BE2C (cell line): ENCODE measurements at regions not wholly inside any gene's neighbourhood (a gene's known extent, or its start where the extent isn't known, plus 50 kb on each side); places are given as distances from the start of the nearest gene placed in this dataset.

ENCODE experiments used
- DNase-seq: peaks from one replicate; pipeline ENCODE4 v3.0.0-alpha.2; 2020
- H3K27me3 ChIP-seq: fragments of 250-450 bp; sonication (Bioruptor Pico); 2 replicates; pipeline ENCODE4 v1.5.1; 2020; ENCODE audit warnings: mild to moderate bottlenecking
- H3K36me3 ChIP-seq: fragments of 250-450 bp; sonication (Bioruptor Pico); 2 replicates; pipeline ENCODE4 v1.5.1; 2020; ENCODE audit warnings: mild to moderate bottlenecking
- H3K4me1 ChIP-seq: fragments of 250-450 bp; sonication (Bioruptor Pico); 2 replicates; pipeline ENCODE4 v1.5.1; 2020
- H3K4me3 ChIP-seq: 2 replicates; pipeline ENCODE4 v1.5.1; 2011; ENCODE audit warnings: low read depth, low read length
- H3K9me3 ChIP-seq: fragments of 250-450 bp; sonication (Bioruptor Pico); 2 replicates; pipeline ENCODE4 v1.5.1; 2020
- TF ChIP-seq, protein P1 (sequence below): IDR thresholded peaks from 2 replicates; pipeline ENCODE4 v1.5.1; 2012; ENCODE audit warnings: mild to moderate bottlenecking, low read depth, low read length

DNA sequence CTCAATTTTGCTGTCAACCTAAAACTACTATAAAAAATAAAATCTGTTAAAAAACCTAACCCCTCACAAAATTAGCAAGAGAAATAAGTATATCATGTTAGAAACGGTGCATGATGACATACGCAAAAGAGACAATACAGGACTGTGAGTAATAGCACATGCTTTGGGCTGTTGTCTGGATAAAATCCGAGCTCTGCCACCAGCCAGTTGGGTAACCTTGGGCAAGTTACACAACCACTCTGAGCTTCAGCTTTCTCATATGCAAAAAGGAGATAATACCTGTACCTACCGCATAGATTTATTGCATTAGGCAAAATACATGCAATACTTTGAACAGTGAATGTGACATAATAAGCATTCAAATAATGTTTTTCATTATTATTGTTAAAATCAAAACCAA is 481.7 kb downstream of the TLE1 start:
- no peak for DNase-seq
- H3K4me1 ChIP-seq, result no peaks in the 10 kb centered on the region
- no peaks in the 10 kb centered on the region for H3K36me3 ChIP-seq
- no peak overlapping the region for H3K4me3 ChIP-seq
- no peaks in the 10 kb centered on the region for H3K27me3 ChIP-seq
- no peaks in the 10 kb centered on the region for H3K9me3 ChIP-seq
- TF ChIP-seq, protein P1, sequence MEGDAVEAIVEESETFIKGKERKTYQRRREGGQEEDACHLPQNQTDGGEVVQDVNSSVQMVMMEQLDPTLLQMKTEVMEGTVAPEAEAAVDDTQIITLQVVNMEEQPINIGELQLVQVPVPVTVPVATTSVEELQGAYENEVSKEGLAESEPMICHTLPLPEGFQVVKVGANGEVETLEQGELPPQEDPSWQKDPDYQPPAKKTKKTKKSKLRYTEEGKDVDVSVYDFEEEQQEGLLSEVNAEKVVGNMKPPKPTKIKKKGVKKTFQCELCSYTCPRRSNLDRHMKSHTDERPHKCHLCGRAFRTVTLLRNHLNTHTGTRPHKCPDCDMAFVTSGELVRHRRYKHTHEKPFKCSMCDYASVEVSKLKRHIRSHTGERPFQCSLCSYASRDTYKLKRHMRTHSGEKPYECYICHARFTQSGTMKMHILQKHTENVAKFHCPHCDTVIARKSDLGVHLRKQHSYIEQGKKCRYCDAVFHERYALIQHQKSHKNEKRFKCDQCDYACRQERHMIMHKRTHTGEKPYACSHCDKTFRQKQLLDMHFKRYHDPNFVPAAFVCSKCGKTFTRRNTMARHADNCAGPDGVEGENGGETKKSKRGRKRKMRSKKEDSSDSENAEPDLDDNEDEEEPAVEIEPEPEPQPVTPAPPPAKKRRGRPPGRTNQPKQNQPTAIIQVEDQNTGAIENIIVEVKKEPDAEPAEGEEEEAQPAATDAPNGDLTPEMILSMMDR, result no peak

DNA sequence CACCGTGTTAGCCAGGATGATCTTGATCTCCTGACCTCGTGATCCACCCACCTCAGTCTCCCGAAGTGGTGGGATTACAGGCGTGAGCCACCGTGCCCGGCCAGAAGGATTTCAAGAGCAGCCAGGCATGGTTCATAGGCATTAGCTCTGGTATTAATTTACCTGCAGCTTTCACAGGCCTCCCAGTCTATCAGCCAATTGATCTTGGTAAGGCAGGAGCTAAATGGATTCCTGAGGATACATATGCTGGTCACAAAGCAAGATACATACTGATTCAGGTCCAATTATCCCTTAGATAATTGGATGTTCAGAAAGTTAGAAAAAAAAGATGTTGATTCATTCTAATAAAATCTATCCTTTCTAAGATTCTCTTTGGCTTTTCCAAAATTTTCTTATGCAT is 487.1 kb downstream of the TLE1 start:
- H3K4me3 ChIP-seq, result no peak overlapping the region
- H3K27me3 ChIP-seq, result no peaks in the 10 kb centered on the region
- H3K9me3 ChIP-seq, result no peaks in the 10 kb centered on the region
- DNase-seq, result peak; percentile 11
- H3K4me1 ChIP-seq, result no peaks in the 10 kb centered on the region
- no peaks in the 10 kb centered on the region for H3K36me3 ChIP-seq
- TF ChIP-seq, protein P1, result no peak

DNA sequence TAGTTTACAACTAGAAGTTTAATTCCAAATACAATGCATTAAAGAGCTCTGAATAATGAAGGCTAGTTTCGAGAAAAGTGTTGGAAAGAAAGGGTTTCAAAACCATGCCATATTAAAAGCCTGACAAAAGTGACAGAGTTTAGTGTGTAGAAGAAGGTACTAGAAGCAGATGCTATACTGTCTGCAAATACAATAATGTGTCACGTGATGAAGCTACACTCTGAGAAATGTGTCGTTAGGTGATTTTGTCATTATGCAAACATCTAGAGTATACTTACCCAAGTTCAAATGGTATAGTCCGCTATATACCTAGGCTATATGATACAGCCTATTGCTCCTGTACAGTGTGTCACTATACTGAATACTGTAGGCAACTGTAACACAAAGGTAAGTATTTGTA is 494.1 kb downstream of the TLE1 start:
- no peaks in the 10 kb centered on the region for H3K36me3 ChIP-seq
- TF ChIP-seq, protein P1, result no peak
- no peaks in the 10 kb centered on the region for H3K9me3 ChIP-seq

DNA sequence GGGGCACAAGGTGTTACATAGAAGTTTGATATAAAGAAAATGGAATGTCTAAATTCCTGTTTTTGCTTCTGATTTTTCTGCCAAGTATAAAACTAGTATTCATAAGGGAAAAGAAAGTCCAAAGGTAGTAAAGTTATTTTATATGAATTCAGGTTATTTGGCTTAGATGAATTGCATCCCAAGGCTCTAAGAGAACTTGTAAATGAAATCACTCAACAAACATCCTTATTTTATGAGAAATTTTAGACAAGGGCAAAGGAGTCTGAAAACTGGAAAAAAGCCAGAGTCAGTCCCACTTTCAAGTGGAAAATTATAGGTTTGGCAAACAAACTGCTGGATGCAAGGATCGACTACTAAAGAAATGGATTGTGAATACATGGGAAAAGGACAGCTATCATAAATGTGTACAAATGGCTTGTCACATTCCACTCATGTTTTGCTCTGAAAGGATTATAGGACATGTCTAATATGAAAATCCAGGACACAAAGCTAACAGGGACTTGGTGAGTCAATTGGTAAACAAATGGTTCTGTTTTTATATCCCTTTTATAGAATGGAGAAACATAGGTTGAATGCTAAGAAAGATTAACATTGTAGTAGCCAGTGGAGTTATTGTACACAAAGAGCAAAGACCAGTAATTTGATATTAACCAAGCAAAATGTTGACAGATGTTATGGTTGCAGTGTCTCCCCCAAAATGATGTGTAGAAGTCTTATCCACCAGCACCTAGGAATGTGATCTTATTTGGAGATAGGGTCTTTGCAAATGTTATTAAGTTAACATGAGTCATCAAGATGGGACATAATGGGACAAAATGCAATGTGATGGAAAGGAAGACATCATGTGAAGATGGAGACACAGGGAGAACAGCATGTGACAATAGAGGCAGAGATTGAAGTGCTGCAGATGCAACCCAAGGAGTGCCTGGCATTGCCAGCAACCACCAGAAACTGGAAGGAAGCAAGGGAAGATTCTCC is 495.7 kb downstream of the TLE1 start:
- Histone ChIP-seq H3K36me3 (no peaks in the 10 kb centered on the region), H3K27me3 (no peaks in the 10 kb centered on the region), H3K4me3 (no peak overlapping the region), H3K9me3 (no peaks in the 10 kb centered on the region), H3K4me1 (no peaks in the 10 kb centered on the region)
- DNase-seq, result no peak
- TF ChIP-seq, protein P1, result no peak

More for the DNA sequence above, 494.1 kb downstream of the TLE1 start:
- H3K27me3 ChIP-seq, result no peaks in the 10 kb centered on the region
- no peak for DNase-seq
- H3K4me3 ChIP-seq, result no peak overlapping the region
- H3K4me1 ChIP-seq, result no peaks in the 10 kb centered on the region

DNA sequence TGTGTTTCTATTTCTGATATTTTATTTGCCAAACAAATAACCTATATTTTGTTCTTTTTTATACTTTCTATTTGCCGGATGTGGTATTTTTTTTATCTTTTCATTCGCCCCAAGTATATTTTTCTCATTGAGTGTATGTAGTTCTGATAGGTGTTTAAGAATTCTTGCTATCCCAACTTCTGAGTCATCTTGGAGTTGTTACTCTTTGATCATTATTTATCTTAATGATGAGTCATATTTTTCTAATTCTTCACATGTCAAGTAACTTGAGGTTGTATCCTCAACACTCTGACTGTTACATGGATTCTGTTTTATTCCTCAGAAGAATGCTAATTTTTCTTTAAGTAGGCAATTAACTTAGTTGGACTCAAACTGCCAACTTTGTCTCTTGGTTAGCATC is 498.1 kb downstream of the TLE1 start:
- H3K9me3 ChIP-seq, result no peaks in the 10 kb centered on the region
- DNase-seq, result no peak
- H3K27me3 ChIP-seq, result no peaks in the 10 kb centered on the region
- H3K36me3 ChIP-seq, result no peaks in the 10 kb centered on the region
- TF ChIP-seq, protein P1, result no peak
- no peak overlapping the region for H3K4me3 ChIP-seq
- H3K4me1 ChIP-seq, result no peaks in the 10 kb centered on the region

DNA sequence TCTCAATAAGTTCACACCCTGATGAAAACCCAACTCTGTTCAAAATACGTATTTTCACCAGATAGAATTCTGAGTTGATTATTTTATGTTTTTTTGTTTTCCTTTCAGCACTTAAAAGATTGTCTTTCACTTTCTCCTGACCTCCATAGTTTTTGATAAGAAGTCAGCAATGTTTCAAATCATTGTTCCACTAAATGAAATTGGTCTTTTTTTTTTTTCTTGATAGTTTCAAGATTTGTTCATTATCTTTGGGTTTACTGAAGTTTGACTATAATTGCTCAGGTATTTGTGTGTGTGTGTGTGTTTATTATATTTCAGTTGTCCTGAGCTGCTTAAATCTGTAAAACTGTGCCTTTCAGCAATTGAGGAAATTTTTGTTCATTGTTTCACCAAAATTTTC is 498.7 kb downstream of the TLE1 start:
- TF ChIP-seq, protein P1, result no peak
- no peaks in the 10 kb centered on the region for H3K27me3 ChIP-seq
- no peak overlapping the region for H3K4me3 ChIP-seq
- no peaks in the 10 kb centered on the region for H3K4me1 ChIP-seq
- no peak for DNase-seq
- H3K36me3 ChIP-seq, result no peaks in the 10 kb centered on the region
- H3K9me3 ChIP-seq, result no peaks in the 10 kb centered on the region
